ENCODE measurements at regions not wholly inside any gene's neighbourhood (a gene's known extent, or its start where the extent isn't known, plus 50 kb on each side); places are given as distances from the start of the nearest gene placed in this dataset.

GRCh38 chr9:21730899-21731298, 71.5 kb upstream of the MTAP start:
- H3K9me3 Mint-ChIP-seq: peaks cover 5 to 8% of the 10 kb centered on the region in 2 experiments; a peak in 3 of 5 replicates
- H4K20me1 ChIP-seq (ENCODE audit: control insufficient read depth, insufficient read depth, insufficient read length): no peaks in the 10 kb centered on the region

More at GRCh38 chr9:21730899-21731298, 71.5 kb upstream of the MTAP start:
- Mint-ChIP-seq H3K36me3 (ENCODE audit: insufficient read depth in 1 of 3, low read depth in 3 of 3) (no peaks in the 10 kb centered on the region; a peak in 2 of 7 replicates), H3K27ac (no peak overlapping the region), H3K4me1 (no peaks in the 10 kb centered on the region), H3K4me3 (no peak overlapping the region), H3K27me3 (ENCODE audit: low read depth) (peaks cover 83% of the 10 kb centered on the region)
- WGBS (ENCODE audit: extremely low coverage, insufficient read length, low lambda C conversion rate): no CpG with 5 or more reads among the region's 1 CpG
- Histone ChIP-seq H3K9ac (ENCODE audit: extremely low read depth, insufficient read length, low read length) (no peak overlapping the region), H2BK5ac (ENCODE audit: insufficient read length, low read length) (no peak overlapping the region), H2AK5ac (ENCODE audit: insufficient read length, low read length) (no peak overlapping the region), H3K23ac (ENCODE audit: insufficient read length, low read depth, low read length) (no peak overlapping the region), H3K56ac (ENCODE audit: insufficient read length, low read depth, low read length) (no peak overlapping the region), H4K5ac (ENCODE audit: insufficient read length, low read depth, low read length) (no peak overlapping the region), H3K79me2 (ENCODE audit: insufficient read depth, low read length) (no peaks in the 10 kb centered on the region), H2BK15ac (ENCODE audit: low read depth, low read length) (no peak overlapping the region), H2AFZ (ENCODE audit: low read length) (no peak overlapping the region), H3K9me3 (ENCODE audit: control insufficient read depth, low read depth, low read length) (no peaks in the 10 kb centered on the region), H4K8ac (replicated peaks; ENCODE audit: insufficient read length, low read depth, low read length) (no peak overlapping the region), H3K4me1 (ENCODE audit: insufficient read depth, low read length) (no peaks in the 10 kb centered on the region), H3K18ac (ENCODE audit: insufficient read length, low read depth, low read length) (no peak overlapping the region), H3K14ac (ENCODE audit: insufficient read depth, low read length) (no peak overlapping the region), H3T11ph (ENCODE audit: low read length) (no peak overlapping the region), H3K27ac (ENCODE audit: insufficient read length, low read depth, low read length) (no peak overlapping the region), H3K79me1 (ENCODE audit: insufficient read depth, low read depth, low read length, poor library complexity, severe bottlenecking) (no peaks in the 10 kb centered on the region), H2BK120ac (ENCODE audit: low read depth, low read length, poor library complexity, severe bottlenecking) (no peak overlapping the region), H3K4me2 (ENCODE audit: insufficient read depth, insufficient read length, low read length) (no peak overlapping the region), H3K27me3 (ENCODE audit: insufficient read depth, low read length) (no peaks in the 10 kb centered on the region), H3K23me2 (ENCODE audit: insufficient read length, low read depth, low read length, poor library complexity, severe bottlenecking) (no peaks in the 10 kb centered on the region), H2BK20ac (ENCODE audit: low read depth, low read length, poor library complexity, severe bottlenecking) (no peak overlapping the region), H4K91ac (ENCODE audit: insufficient read length, low read depth, low read length) (no peak overlapping the region), H2BK12ac (ENCODE audit: insufficient read length, low read depth, low read length) (no peak overlapping the region), H3K4ac (ENCODE audit: low read depth, low read length) (no peak overlapping the region)
- no peak for TF ChIP-seq CTCF (conservative IDR thresholded peaks at IDR 0.05)
- no peak for DNase-seq

Data from H9 (cell line).